Activated CD4-positive, alpha-beta T cell treated with anti-CD3 and anti-CD28 coated beads, Interleukin-2, Interleukin-4, amounts not matched to agents 100 ng/mL and 50 ng/mL, durations not matched to agents 16 hours and 8 hours (primary cell): ENCODE measurements at regions not wholly inside any gene's neighbourhood (a gene's known extent, or its start where the extent isn't known, plus 50 kb on each side); places are given as distances from the start of the nearest gene placed in this dataset.
"Not testable (repeated sequence)": the region's sequence is repeated elsewhere in the genome, so short reads cannot be mapped to it uniquely, and the experiment has no call there.

Experiments used
- DNase-seq: peaks from one replicate; pipeline ENCODE4 v3.0.0-alpha.2; 2020; ENCODE audit warnings: low spot score

- no peak for DNase-seq
Measured at GRCh38 chr11:109480251-109480650, 58.3 kb downstream of the C11orf87 start.

- no peak for DNase-seq
Measured at GRCh38 chr11:109486129-109486528, 64.1 kb downstream of the C11orf87 start.

- DNase-seq, result no peak
Measured at GRCh38 chr11:109490953-109491635, 69.1 kb downstream of the C11orf87 start.

GRCh38 chr11:109506115-109506514 lies 84.1 kb downstream of the C11orf87 start:
- DNase-seq, result no peak

GRCh38 chr11:109507331-109507730 lies 85.3 kb downstream of the C11orf87 start:
- no peak for DNase-seq

GRCh38 chr11:109507836-109508561 lies 86.0 kb downstream of the C11orf87 start:
- no peak for DNase-seq

GRCh38 chr11:109508943-109509342 lies 87.0 kb downstream of the C11orf87 start:
- no peak for DNase-seq

- no peak for DNase-seq
Measured at GRCh38 chr11:109510316-109510715, 88.3 kb downstream of the C11orf87 start.

- no peak for DNase-seq
Measured at GRCh38 chr11:109511598-109511997, 89.6 kb downstream of the C11orf87 start.

GRCh38 chr11:109512249-109512648 lies 90.3 kb downstream of the C11orf87 start:
- DNase-seq, result no peak

GRCh38 chr11:109512680-109513079 lies 90.7 kb downstream of the C11orf87 start:
- DNase-seq, result no peak

GRCh38 chr11:109514313-109515018 lies 92.5 kb downstream of the C11orf87 start:
- no peak for DNase-seq

GRCh38 chr11:109519253-109519652 lies 97.3 kb downstream of the C11orf87 start:
- no peak for DNase-seq

GRCh38 chr11:109521571-109522086 lies 99.6 kb downstream of the C11orf87 start:
- DNase-seq, result no peak

- no peak for DNase-seq
Measured at GRCh38 chr11:109522116-109522755, 100.2 kb downstream of the C11orf87 start.

GRCh38 chr11:109525636-109526035 lies 103.6 kb downstream of the C11orf87 start:
- DNase-seq, result not testable (repeated sequence)

GRCh38 chr11:109526061-109526460 lies 104.1 kb downstream of the C11orf87 start:
- no peak for DNase-seq

- no peak for DNase-seq
Measured at GRCh38 chr11:109526931-109527330, 104.9 kb downstream of the C11orf87 start.

- DNase-seq, result no peak
Measured at GRCh38 chr11:109527496-109527895, 105.5 kb downstream of the C11orf87 start.

- DNase-seq, result no peak
Measured at GRCh38 chr11:109547356-109548027, 125.5 kb downstream of the C11orf87 start.

- no peak for DNase-seq
Measured at GRCh38 chr11:109552376-109552775, 130.4 kb downstream of the C11orf87 start.

- no peak for DNase-seq
Measured at GRCh38 chr11:109553284-109553683, 131.3 kb downstream of the C11orf87 start.
